Spleen (tissue), 7 donors: ENCODE measurements at regions not wholly inside any gene's neighbourhood (a gene's known extent, or its start where the extent isn't known, plus 50 kb on each side); places are given as distances from the start of the nearest gene placed in this dataset.

Source experiments
- POLR2A ChIP-seq, 3 donors: fragments of 450-650 bp; IDR thresholded peaks; one replicate each; pipeline ENCODE4 v1.5.1; 2017; ENCODE audit warnings: antibody characterized with exemption in 3 of 3, mild to moderate bottlenecking in 1 of 3
- POLR2AphosphoS5 ChIP-seq, 3 donors: sonication (generic); formaldehyde crosslinking; IDR thresholded peaks; one replicate each; pipeline ENCODE4 v1.5.1; 2017; ENCODE audit warnings: antibody characterized with exemption in 3 of 3
- TF ChIP-seq, protein P1 (sequence below), 11 experiments: fragments of 200-600 bp in 7 of 11; fragments of 450-650 bp in 4 of 11; sonication (generic) in 4 of 11; IDR thresholded peaks in 8 of 11; conservative IDR thresholded peaks in 3 of 11; 1 replicate in 7 of 11; 2 replicates in 4 of 11; pipeline versions ENCODE4 v1.4.0 to v1.8.0; 2016 to 2021; ENCODE audit warnings: antibody characterized with exemption in 11 of 11, inconsistent platforms in 4 of 11, mild to moderate bottlenecking in 1 of 11
- donor health status: DM: no; HTN: no; CAD: no; lungs with moderate emphysema.
- donor health status: DM: no; HTN: no; CAD: no.
- donor health status: DM: no; HTN: no; CAD: no.

DNA sequence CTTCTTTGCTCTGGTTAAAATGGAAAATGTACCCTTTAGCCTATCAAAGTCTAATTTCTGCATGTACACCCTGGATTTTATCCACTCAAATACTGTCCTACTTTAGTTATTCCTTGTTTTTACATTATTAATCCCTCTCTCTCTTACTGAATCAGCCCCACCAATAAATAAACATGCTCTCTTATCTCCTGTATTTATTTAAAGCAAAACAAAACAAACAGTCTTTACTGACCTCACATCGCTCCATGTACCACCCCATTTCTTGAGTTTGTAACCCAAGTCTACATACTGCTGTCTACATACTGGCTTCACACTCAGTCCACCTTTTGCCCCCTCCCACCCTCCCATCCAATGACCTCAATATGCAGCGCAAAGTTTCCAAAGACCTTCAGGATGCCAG lies 113.3 kb upstream of the RORA start:
- TF ChIP-seq, protein P1, sequence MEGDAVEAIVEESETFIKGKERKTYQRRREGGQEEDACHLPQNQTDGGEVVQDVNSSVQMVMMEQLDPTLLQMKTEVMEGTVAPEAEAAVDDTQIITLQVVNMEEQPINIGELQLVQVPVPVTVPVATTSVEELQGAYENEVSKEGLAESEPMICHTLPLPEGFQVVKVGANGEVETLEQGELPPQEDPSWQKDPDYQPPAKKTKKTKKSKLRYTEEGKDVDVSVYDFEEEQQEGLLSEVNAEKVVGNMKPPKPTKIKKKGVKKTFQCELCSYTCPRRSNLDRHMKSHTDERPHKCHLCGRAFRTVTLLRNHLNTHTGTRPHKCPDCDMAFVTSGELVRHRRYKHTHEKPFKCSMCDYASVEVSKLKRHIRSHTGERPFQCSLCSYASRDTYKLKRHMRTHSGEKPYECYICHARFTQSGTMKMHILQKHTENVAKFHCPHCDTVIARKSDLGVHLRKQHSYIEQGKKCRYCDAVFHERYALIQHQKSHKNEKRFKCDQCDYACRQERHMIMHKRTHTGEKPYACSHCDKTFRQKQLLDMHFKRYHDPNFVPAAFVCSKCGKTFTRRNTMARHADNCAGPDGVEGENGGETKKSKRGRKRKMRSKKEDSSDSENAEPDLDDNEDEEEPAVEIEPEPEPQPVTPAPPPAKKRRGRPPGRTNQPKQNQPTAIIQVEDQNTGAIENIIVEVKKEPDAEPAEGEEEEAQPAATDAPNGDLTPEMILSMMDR (IDR thresholded peaks at IDR 0.05 in 8 of 11, conservative IDR thresholded peaks at IDR 0.05 in 3 of 11): no peak
- TF ChIP-seq POLR2A (IDR thresholded peaks at IDR 0.05) (no peak), POLR2AphosphoS5 (IDR thresholded peaks at IDR 0.05) (no peak)
